ENCODE measurements at regions not wholly inside any gene's neighbourhood (a gene's known extent, or its start where the extent isn't known, plus 50 kb on each side); places are given as distances from the start of the nearest gene placed in this dataset.

DNA sequence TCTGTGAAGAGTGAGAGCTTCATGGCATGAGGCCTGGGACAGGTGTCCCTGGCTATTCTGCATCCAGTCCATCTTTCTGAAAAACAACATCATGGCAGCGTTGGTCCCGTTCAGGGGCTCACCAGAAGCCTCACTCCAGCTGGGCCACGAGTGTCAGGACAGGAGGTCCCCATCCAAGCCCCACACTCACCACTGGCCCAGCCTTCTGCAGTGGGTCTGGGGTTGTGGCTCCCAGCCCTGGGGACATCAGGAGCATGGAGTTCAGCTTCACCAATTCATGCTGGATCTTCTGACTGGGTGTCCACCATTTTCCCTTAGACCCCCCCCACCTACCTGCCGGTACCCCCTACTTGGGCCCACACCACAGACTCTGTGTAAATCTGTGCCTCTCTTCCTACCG, 400.3 kb downstream of the BRD1 start:
- no peaks in the 10 kb centered on the region for H3K36me3 ChIP-seq (ENCODE audit: control insufficient read depth in 2 of 2, extremely low read depth in 1 of 2, insufficient read depth in 1 of 2, low read length in 1 of 2)
- POLR2A ChIA-PET = no interaction called here
- H3K4me3 ChIP-seq (ENCODE audit: control insufficient read depth in 1 of 2, extremely low read depth in 1 of 2, low read length in 1 of 2) = no peak overlapping the region
- H3K27me3 ChIP-seq (replicated peaks in 1 of 2; ENCODE audit: control insufficient read depth in 2 of 2, extremely low read depth in 1 of 2, insufficient read depth in 2 of 2, low read length in 1 of 2) = peaks cover 0 to 42% of the 10 kb centered on the region in 2 experiments
- H3K9me3 ChIP-seq = no peaks in the 10 kb centered on the region
- Mint-ChIP-seq H3K27ac (no peak overlapping the region), H3K27me3 (peaks cover 6 to 31% of the 10 kb centered on the region in 2 donors), H3K4me3 (no peak overlapping the region), H3K36me3 (no peaks in the 10 kb centered on the region), H3K4me1 (peaks cover 0 to 5% (median 0%) of the 10 kb centered on the region in 3 donors), H3K9me3 (no peaks in the 10 kb centered on the region)
- H3K27ac ChIP-seq (ENCODE audit: low read length) = no peak overlapping the region
- WGBS (ENCODE audit: insufficient coverage) = 63% methylated on average over 5 of the region's 5 CpGs
- CTCF ChIA-PET = interaction anchor here in 1 of 2 donors (0.6 kb wide), 1 partner anchor 425 kb away, joined by 3 read pairs; no protein-coding TSS in a partner anchor
- no peak for ATAC-seq (replicated peaks in 1 of 4)
- DNase-seq = no peak
- H3K4me1 ChIP-seq (ENCODE audit: control insufficient read depth in 1 of 2, extremely low read depth in 1 of 2, insufficient read depth in 2 of 2, low read length in 2 of 2) = no peaks in the 10 kb centered on the region

DNA sequence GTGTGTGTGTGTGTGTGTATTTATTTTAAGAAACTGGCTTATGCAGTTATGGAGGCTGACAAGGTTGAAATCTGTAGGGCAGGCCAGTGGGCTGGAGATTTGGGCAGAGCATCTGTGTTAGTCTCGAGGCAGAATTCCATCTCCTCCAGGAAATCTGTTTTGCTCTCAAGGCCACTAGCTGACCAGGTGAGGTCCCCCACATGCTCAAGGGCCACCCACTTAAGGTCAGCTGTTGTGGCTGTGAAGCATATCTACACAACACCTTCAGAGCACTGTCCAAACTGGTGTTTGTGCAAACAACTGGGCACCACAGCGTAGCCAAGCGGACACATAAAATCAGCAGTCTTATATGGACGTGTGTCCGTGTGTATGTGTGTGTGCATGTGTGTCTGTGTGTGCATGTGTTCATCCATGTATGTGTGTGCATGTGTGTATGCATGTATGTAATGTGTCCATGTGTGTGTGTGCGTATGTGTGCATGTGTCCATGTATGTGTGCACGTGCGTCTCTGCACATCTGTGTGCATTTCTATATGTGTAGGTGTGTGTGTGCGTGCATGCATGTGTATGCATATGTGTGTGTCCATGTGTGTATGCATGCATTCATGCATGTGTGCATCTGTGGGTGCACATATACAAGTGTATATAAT, 400.9 kb downstream of the BRD1 start:
- CTCF ChIA-PET = no interaction called here

DNA sequence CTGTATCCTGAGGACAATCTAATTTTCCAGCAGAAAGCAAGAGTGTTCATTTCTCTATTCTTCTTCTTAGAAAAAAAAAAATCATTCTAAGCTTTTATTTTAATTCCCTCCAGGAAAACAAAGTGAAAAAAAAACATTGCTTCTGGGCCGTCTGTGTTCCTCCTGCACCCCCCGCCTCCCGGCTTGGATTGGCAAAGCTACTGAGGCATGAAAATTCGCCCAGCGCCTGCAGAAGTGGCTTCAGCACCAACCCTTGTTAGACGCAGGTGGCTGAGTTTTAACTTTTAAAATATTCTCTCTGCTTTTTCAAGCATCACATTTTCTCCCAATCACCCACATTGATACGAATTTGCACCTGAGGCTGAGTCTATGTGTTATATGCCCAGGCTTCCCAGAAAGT, 401.6 kb downstream of the BRD1 start:
- POLR2A ChIA-PET = no interaction called here
- Mint-ChIP-seq H3K4me3 (no peak overlapping the region), H3K36me3 (no peaks in the 10 kb centered on the region), H3K4me1 (peaks cover 0 to 5% (median 0%) of the 10 kb centered on the region in 3 donors), H3K27ac (no peak overlapping the region), H3K27me3 (peaks cover 6 to 24% of the 10 kb centered on the region in 2 donors), H3K9me3 (peaks cover 0 to 4% (median 2%) of the 10 kb centered on the region in 3 donors)
- Histone ChIP-seq H3K27me3 (replicated peaks in 1 of 2; ENCODE audit: control insufficient read depth in 2 of 2, extremely low read depth in 1 of 2, insufficient read depth in 2 of 2, low read length in 1 of 2) (peaks cover 0 to 36% of the 10 kb centered on the region in 2 experiments), H3K36me3 (ENCODE audit: control insufficient read depth in 2 of 2, extremely low read depth in 1 of 2, insufficient read depth in 1 of 2, low read length in 1 of 2) (no peaks in the 10 kb centered on the region), H3K4me1 (ENCODE audit: control insufficient read depth in 1 of 2, extremely low read depth in 1 of 2, insufficient read depth in 2 of 2, low read length in 2 of 2) (no peaks in the 10 kb centered on the region), H3K9me3 (no peaks in the 10 kb centered on the region), H3K4me3 (ENCODE audit: control insufficient read depth in 1 of 2, extremely low read depth in 1 of 2, low read length in 1 of 2) (no peak overlapping the region), H3K27ac (ENCODE audit: low read length) (no peak overlapping the region)
- ATAC-seq (replicated peaks in 1 of 4) = no peak
- no peak for DNase-seq
- 78% methylated on average over 3 of the region's 7 CpGs for WGBS (ENCODE audit: insufficient coverage)
- CTCF ChIA-PET = no interaction called here

More for the DNA sequence above, 400.9 kb downstream of the BRD1 start:
- ATAC-seq (replicated peaks in 1 of 4) = no peak
- Histone ChIP-seq H3K27me3 (replicated peaks in 1 of 2; ENCODE audit: control insufficient read depth in 2 of 2, extremely low read depth in 1 of 2, insufficient read depth in 2 of 2, low read length in 1 of 2) (peaks cover 0 to 39% of the 10 kb centered on the region in 2 experiments), H3K36me3 (ENCODE audit: control insufficient read depth in 2 of 2, extremely low read depth in 1 of 2, insufficient read depth in 1 of 2, low read length in 1 of 2) (no peaks in the 10 kb centered on the region), H3K27ac (ENCODE audit: low read length) (no peak overlapping the region), H3K4me1 (ENCODE audit: control insufficient read depth in 1 of 2, extremely low read depth in 1 of 2, insufficient read depth in 2 of 2, low read length in 2 of 2) (no peaks in the 10 kb centered on the region), H3K4me3 (ENCODE audit: control insufficient read depth in 1 of 2, extremely low read depth in 1 of 2, low read length in 1 of 2) (no peak overlapping the region), H3K9me3 (no peaks in the 10 kb centered on the region)
- DNase-seq = no peak
- 65% methylated on average over 5 of the region's 9 CpGs for WGBS (ENCODE audit: insufficient coverage)
- no peaks in the 10 kb centered on the region for H3K9me3 Mint-ChIP-seq
- POLR2A ChIA-PET = no interaction called here
- peaks cover 0 to 5% (median 0%) of the 10 kb centered on the region in 3 donors for H3K4me1 Mint-ChIP-seq
- no peak overlapping the region for H3K4me3 Mint-ChIP-seq
- peaks cover 6 to 27% of the 10 kb centered on the region in 2 donors for H3K27me3 Mint-ChIP-seq
- H3K27ac Mint-ChIP-seq = no peak overlapping the region
- no peaks in the 10 kb centered on the region for H3K36me3 Mint-ChIP-seq

GRCh38 chr22:49425356-49425755, 402.3 kb downstream of the BRD1 start:
- no peak for DNase-seq
- H3K9me3 Mint-ChIP-seq = peaks cover 0 to 10% (median 8%) of the 10 kb centered on the region in 3 donors
- H3K9me3 ChIP-seq = no peaks in the 10 kb centered on the region
- ATAC-seq (replicated peaks in 1 of 4) = no peak
- no peak overlapping the region for H3K27ac ChIP-seq (ENCODE audit: low read length)
- no peaks in the 10 kb centered on the region for H3K36me3 ChIP-seq (ENCODE audit: control insufficient read depth in 2 of 2, extremely low read depth in 1 of 2, insufficient read depth in 1 of 2, low read length in 1 of 2)
- H3K4me3 Mint-ChIP-seq = no peak overlapping the region
- H3K27me3 Mint-ChIP-seq = peaks cover 11 to 21% of the 10 kb centered on the region in 2 donors
- H3K4me1 Mint-ChIP-seq = peaks cover 0 to 5% (median 0%) of the 10 kb centered on the region in 3 donors
- POLR2A ChIA-PET = interaction anchor here in 1 of 2 donors (0.6 kb wide), 1 partner anchor 17 kb away, joined by 6 read pairs; no protein-coding TSS in a partner anchor
- H3K36me3 Mint-ChIP-seq = no peaks in the 10 kb centered on the region
- H3K4me3 ChIP-seq (ENCODE audit: control insufficient read depth in 1 of 2, extremely low read depth in 1 of 2, low read length in 1 of 2) = no peak overlapping the region
- H3K27me3 ChIP-seq (replicated peaks in 1 of 2; ENCODE audit: control insufficient read depth in 2 of 2, extremely low read depth in 1 of 2, insufficient read depth in 2 of 2, low read length in 1 of 2) = peaks cover 0 to 41% of the 10 kb centered on the region in 2 experiments
- WGBS (ENCODE audit: insufficient coverage) = 59% methylated on average over 5 of the region's 14 CpGs
- no peak overlapping the region for H3K27ac Mint-ChIP-seq
- CTCF ChIA-PET = no interaction called here
- H3K4me1 ChIP-seq (ENCODE audit: control insufficient read depth in 1 of 2, extremely low read depth in 1 of 2, insufficient read depth in 2 of 2, low read length in 2 of 2) = no peaks in the 10 kb centered on the region

DNA sequence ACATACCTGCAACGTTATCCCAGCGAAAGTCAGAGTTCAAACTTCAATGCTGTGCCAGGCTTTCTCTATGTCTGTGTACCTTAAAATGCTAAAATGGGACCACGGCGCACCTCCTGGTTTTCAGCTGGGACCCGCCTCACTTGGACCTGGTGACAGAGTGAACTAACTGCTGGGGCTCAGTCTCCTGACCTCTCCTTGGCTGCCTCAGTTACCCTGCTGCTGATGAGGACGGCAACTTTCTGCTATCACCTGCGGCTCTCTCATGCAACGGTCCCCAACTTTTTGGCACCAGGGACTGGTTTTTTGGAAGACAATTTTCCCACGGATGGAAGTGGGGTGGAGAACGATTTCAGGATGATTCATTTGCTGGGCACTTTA, 402.8 kb downstream of the BRD1 start:
- ATAC-seq (replicated peaks in 1 of 4) (no peak), DNase-seq (no peak)
- no peaks in the 10 kb centered on the region for H3K36me3 ChIP-seq (ENCODE audit: control insufficient read depth in 2 of 2, extremely low read depth in 1 of 2, insufficient read depth in 1 of 2, low read length in 1 of 2)
- no peak overlapping the region for H3K27ac Mint-ChIP-seq
- ChIA-PET CTCF (no interaction called here), POLR2A (no interaction called here)
- 94% methylated on average over 7 of the region's 10 CpGs for WGBS (ENCODE audit: insufficient coverage)
- peaks cover 11 to 18% of the 10 kb centered on the region in 2 donors for H3K27me3 Mint-ChIP-seq
- H3K4me3 ChIP-seq (ENCODE audit: control insufficient read depth in 1 of 2, extremely low read depth in 1 of 2, low read length in 1 of 2) = no peak overlapping the region
- peaks cover 0 to 10% (median 8%) of the 10 kb centered on the region in 3 donors for H3K9me3 Mint-ChIP-seq
- peaks cover 0 to 41% of the 10 kb centered on the region in 2 experiments for H3K27me3 ChIP-seq (replicated peaks in 1 of 2; ENCODE audit: control insufficient read depth in 2 of 2, extremely low read depth in 1 of 2, insufficient read depth in 2 of 2, low read length in 1 of 2)
- H3K4me1 ChIP-seq (ENCODE audit: control insufficient read depth in 1 of 2, extremely low read depth in 1 of 2, insufficient read depth in 2 of 2, low read length in 2 of 2) = no peaks in the 10 kb centered on the region
- H3K4me3 Mint-ChIP-seq = no peak overlapping the region
- H3K4me1 Mint-ChIP-seq = peaks cover 0 to 5% (median 0%) of the 10 kb centered on the region in 3 donors
- no peaks in the 10 kb centered on the region for H3K36me3 Mint-ChIP-seq
- H3K9me3 ChIP-seq = no peaks in the 10 kb centered on the region
- H3K27ac ChIP-seq (ENCODE audit: low read length) = no peak overlapping the region

- ATAC-seq (replicated peaks in 1 of 4) (no peak), DNase-seq (no peak)
- peaks cover 0 to 43% of the 10 kb centered on the region in 2 experiments for H3K27me3 ChIP-seq (replicated peaks in 1 of 2; ENCODE audit: control insufficient read depth in 2 of 2, extremely low read depth in 1 of 2, insufficient read depth in 2 of 2, low read length in 1 of 2)
- H3K9me3 ChIP-seq = no peaks in the 10 kb centered on the region
- WGBS (ENCODE audit: insufficient coverage) = 83% methylated on average over 3 of the region's 17 CpGs
- H3K4me1 ChIP-seq (ENCODE audit: control insufficient read depth in 1 of 2, extremely low read depth in 1 of 2, insufficient read depth in 2 of 2, low read length in 2 of 2) = no peaks in the 10 kb centered on the region
- ChIA-PET POLR2A (no interaction called here), CTCF (no interaction called here)
- no peaks in the 10 kb centered on the region for H3K36me3 Mint-ChIP-seq
- H3K4me3 Mint-ChIP-seq = no peak overlapping the region
- no peak overlapping the region for H3K27ac Mint-ChIP-seq
- H3K27ac ChIP-seq (ENCODE audit: low read length) = no peak overlapping the region
- H3K9me3 Mint-ChIP-seq = peaks cover 0 to 10% (median 10%) of the 10 kb centered on the region in 3 donors
- peaks cover 0 to 5% (median 0%) of the 10 kb centered on the region in 3 donors for H3K4me1 Mint-ChIP-seq
- H3K4me3 ChIP-seq (ENCODE audit: control insufficient read depth in 1 of 2, extremely low read depth in 1 of 2, low read length in 1 of 2) = no peak overlapping the region
- H3K27me3 Mint-ChIP-seq = peaks cover 13 to 15% of the 10 kb centered on the region in 2 donors
- no peaks in the 10 kb centered on the region for H3K36me3 ChIP-seq (ENCODE audit: control insufficient read depth in 2 of 2, extremely low read depth in 1 of 2, insufficient read depth in 1 of 2, low read length in 1 of 2)
Observed at GRCh38 chr22:49423125-49423650, 404.5 kb downstream of the BRD1 start.

Measured in T-cell (primary cell).